ENCODE measurements at regions not wholly inside any gene's neighbourhood (a gene's known extent, or its start where the extent isn't known, plus 50 kb on each side); places are given as distances from the start of the nearest gene placed in this dataset.

GRCh38 chr5:167889276-167889675 is 402.2 kb upstream of the WWC1 start:
- no peak for DNase-seq (ENCODE audit: low read depth)
- TF ChIP-seq CTCF (IDR thresholded peaks at IDR 0.05; ENCODE audit: insufficient read depth, low read length, poor library complexity, severe bottlenecking) = no peak
- no peaks in the 10 kb centered on the region for H3K27me3 ChIP-seq (ENCODE audit: control insufficient read depth, insufficient read depth, low read length)

GRCh38 chr5:167892352-167893115 is 398.9 kb upstream of the WWC1 start:
- Histone ChIP-seq H3K36me3 (ENCODE audit: control insufficient read depth, insufficient read depth, low read length) (no peaks in the 10 kb centered on the region), H3K4me3 (ENCODE audit: low read depth, low read length) (no peak overlapping the region), H3K27me3 (ENCODE audit: control insufficient read depth, insufficient read depth, low read length) (no peaks in the 10 kb centered on the region)
- no peak for DNase-seq (ENCODE audit: low read depth)
- TF ChIP-seq CTCF (IDR thresholded peaks at IDR 0.05; ENCODE audit: insufficient read depth, low read length, poor library complexity, severe bottlenecking) = no peak

More at GRCh38 chr5:167889276-167889675, 402.2 kb upstream of the WWC1 start:
- no peak overlapping the region for H3K4me3 ChIP-seq (ENCODE audit: low read depth, low read length)
- H3K36me3 ChIP-seq (ENCODE audit: control insufficient read depth, insufficient read depth, low read length) = no peaks in the 10 kb centered on the region

DNA sequence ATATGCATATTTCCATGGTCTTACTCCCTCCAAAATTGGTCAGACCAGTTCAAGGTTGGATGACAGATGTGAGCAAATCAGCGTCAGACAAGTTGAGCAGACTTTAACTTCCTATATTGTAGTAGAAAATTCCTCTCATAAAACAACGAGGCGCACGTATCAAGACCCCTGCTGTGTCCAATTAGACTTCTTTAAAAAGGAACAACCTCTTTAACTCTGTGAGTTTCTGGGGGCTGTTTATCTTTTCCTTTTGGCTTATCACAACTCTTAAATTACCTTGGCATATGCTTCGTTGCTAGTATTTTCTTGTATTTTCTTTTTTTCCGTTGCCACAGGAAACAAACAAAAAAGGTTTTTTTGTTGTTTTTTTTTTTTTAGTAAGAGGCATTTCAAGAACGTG is 398.2 kb upstream of the WWC1 start:
- DNase-seq (ENCODE audit: low read depth) = no peak
- no peaks in the 10 kb centered on the region for H3K27me3 ChIP-seq (ENCODE audit: control insufficient read depth, insufficient read depth, low read length)
- no peak for TF ChIP-seq CTCF (IDR thresholded peaks at IDR 0.05; ENCODE audit: insufficient read depth, low read length, poor library complexity, severe bottlenecking)
- H3K4me3 ChIP-seq (ENCODE audit: low read depth, low read length) = no peak overlapping the region
- H3K36me3 ChIP-seq (ENCODE audit: control insufficient read depth, insufficient read depth, low read length) = no peaks in the 10 kb centered on the region

DNA sequence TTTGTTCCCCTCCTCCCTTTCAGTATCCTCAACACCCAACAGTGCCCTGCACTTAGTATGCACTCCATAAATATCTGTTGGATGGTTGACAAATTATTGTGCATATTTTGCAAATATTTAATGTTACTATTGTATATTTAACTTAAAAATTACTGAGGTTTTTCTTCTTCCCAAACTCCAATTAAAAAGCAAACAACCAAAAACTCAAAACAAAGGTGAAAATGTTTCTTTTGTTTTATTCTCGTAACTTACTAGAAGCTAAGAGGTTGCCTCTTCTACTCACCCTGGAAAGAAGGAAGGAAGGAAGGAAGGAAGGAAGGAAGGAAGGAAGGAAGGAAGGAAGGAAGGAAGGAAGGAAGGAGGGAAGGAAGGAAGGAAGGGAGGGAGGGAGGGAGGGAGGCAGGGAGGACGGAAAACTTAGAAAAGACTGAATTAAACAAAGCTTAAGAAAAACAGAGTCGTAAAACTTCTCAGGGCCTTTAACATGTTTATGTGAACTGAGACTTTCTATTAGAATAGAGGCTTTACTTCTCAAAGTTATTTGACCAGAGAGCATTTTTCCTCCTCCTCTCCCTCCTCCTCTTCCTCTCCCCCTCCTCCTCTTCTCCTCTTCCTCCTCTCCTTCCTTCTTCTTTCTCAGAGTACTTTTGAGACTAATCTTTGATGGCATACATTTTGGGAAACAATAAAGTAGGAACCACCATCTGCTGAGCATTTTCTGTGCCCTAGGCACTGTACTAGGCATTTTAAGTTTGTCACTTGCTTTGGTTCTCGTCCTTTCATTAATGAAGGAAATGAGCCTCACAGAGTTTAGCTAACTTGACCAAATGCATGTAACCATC is 396.6 kb upstream of the WWC1 start:
- DNase-seq (ENCODE audit: low read depth) = no peak
- no peak for TF ChIP-seq CTCF (IDR thresholded peaks at IDR 0.05; ENCODE audit: insufficient read depth, low read length, poor library complexity, severe bottlenecking)
- Histone ChIP-seq H3K27me3 (ENCODE audit: control insufficient read depth, insufficient read depth, low read length) (no peaks in the 10 kb centered on the region), H3K36me3 (ENCODE audit: control insufficient read depth, insufficient read depth, low read length) (no peaks in the 10 kb centered on the region), H3K4me3 (ENCODE audit: low read depth, low read length) (no peak overlapping the region)

GRCh38 chr5:167895899-167896659 is 395.4 kb upstream of the WWC1 start:
- no peaks in the 10 kb centered on the region for H3K36me3 ChIP-seq (ENCODE audit: control insufficient read depth, insufficient read depth, low read length)
- TF ChIP-seq CTCF (IDR thresholded peaks at IDR 0.05; ENCODE audit: insufficient read depth, low read length, poor library complexity, severe bottlenecking) = no peak
- no peak overlapping the region for H3K4me3 ChIP-seq (ENCODE audit: low read depth, low read length)
- no peaks in the 10 kb centered on the region for H3K27me3 ChIP-seq (ENCODE audit: control insufficient read depth, insufficient read depth, low read length)
- no peak for DNase-seq (ENCODE audit: low read depth)

Data from kidney epithelial cell (primary cell).